ENCODE measurements at regions not wholly inside any gene's neighbourhood (a gene's known extent, or its start where the extent isn't known, plus 50 kb on each side); places are given as distances from the start of the nearest gene placed in this dataset.

DNA sequence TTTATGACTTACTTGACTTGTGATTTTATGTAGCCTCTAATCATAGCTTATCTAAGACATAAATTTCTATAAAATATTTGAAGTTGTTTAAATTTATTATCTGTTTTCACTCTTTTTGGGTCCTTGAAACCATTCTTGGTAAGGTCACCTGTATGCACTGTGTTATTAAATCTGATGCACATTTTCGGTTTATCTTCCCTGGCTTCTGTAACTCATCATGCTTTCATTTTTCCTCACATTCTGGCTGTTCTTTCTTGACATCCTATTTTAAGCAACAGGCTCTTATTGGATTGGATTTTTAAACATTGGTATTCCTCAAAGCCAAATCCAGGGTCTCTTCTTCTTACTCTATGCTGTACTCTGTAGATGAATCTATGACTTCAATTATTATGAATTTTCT, 341.6 kb downstream of the TGFB2 start:
- Histone ChIP-seq H3K27ac (peak overlapping the region in 1 of 2 donors; percentile 12), H3K4me3 (no peak overlapping the region), H3K27me3 (no peaks in the 10 kb centered on the region), H3K9me3 (no peaks in the 10 kb centered on the region), H3K36me3 (no peaks in the 10 kb centered on the region), H3K4me1 (no peaks in the 10 kb centered on the region)
- DNase-seq = no peak
- intact Hi-C loops (cut with DNase I; ENCODE audit: low total_unique reads) = no loop called here
- TF ChIP-seq CTCF (IDR thresholded peaks at IDR 0.05) (no peak), POLR2A (IDR thresholded peaks at IDR 0.05) (no peak)

GRCh38 chr1:218692808-218693207, 347.7 kb downstream of the TGFB2 start:
- H3K4me1 ChIP-seq = no peaks in the 10 kb centered on the region
- no peak for DNase-seq
- intact Hi-C loops (cut with DNase I; ENCODE audit: low total_unique reads) = no loop called here
- H3K4me3 ChIP-seq = no peak overlapping the region
- TF ChIP-seq CTCF (IDR thresholded peaks at IDR 0.05) (no peak), POLR2A (IDR thresholded peaks at IDR 0.05) (no peak)
- no peaks in the 10 kb centered on the region for H3K9me3 ChIP-seq
- H3K27me3 ChIP-seq = no peaks in the 10 kb centered on the region
- H3K27ac ChIP-seq = no peak overlapping the region
- no peaks in the 10 kb centered on the region for H3K36me3 ChIP-seq

- TF ChIP-seq POLR2A (IDR thresholded peaks at IDR 0.05) (no peak), CTCF (IDR thresholded peaks at IDR 0.05) (no peak)
- Histone ChIP-seq H3K4me1 (no peaks in the 10 kb centered on the region), H3K27ac (no peak overlapping the region), H3K36me3 (no peaks in the 10 kb centered on the region), H3K9me3 (no peaks in the 10 kb centered on the region), H3K4me3 (no peak overlapping the region), H3K27me3 (no peaks in the 10 kb centered on the region)
- intact Hi-C loops (cut with DNase I; ENCODE audit: low total_unique reads) = no loop called here
- no peak for DNase-seq
Observed at GRCh38 chr1:218693599-218693998, 348.5 kb downstream of the TGFB2 start.

GRCh38 chr1:218694085-218694484, 348.9 kb downstream of the TGFB2 start:
- Histone ChIP-seq H3K4me1 (no peaks in the 10 kb centered on the region), H3K27ac (no peak overlapping the region), H3K36me3 (no peaks in the 10 kb centered on the region), H3K27me3 (no peaks in the 10 kb centered on the region), H3K4me3 (no peak overlapping the region), H3K9me3 (no peaks in the 10 kb centered on the region)
- no peak for DNase-seq
- intact Hi-C loops (cut with DNase I; ENCODE audit: low total_unique reads) = no loop called here
- TF ChIP-seq POLR2A (IDR thresholded peaks at IDR 0.05) (no peak), CTCF (IDR thresholded peaks at IDR 0.05) (no peak)

GRCh38 chr1:218694636-218695035, 349.5 kb downstream of the TGFB2 start:
- Histone ChIP-seq H3K27me3 (no peaks in the 10 kb centered on the region), H3K36me3 (no peaks in the 10 kb centered on the region), H3K9me3 (no peaks in the 10 kb centered on the region), H3K4me1 (no peaks in the 10 kb centered on the region), H3K4me3 (no peak overlapping the region), H3K27ac (no peak overlapping the region)
- intact Hi-C loops (cut with DNase I; ENCODE audit: low total_unique reads) = no loop called here
- DNase-seq = no peak
- TF ChIP-seq CTCF (IDR thresholded peaks at IDR 0.05) (no peak), POLR2A (IDR thresholded peaks at IDR 0.05) (no peak)

All from uterus (tissue), 3 donors.